ENCODE measurements at regions not wholly inside any gene's neighbourhood (a gene's known extent, or its start where the extent isn't known, plus 50 kb on each side); places are given as distances from the start of the nearest gene placed in this dataset.

- H3K36me3 ChIP-seq (replicated peaks): no peaks in the 10 kb centered on the region
- no peaks in the 10 kb centered on the region for H3K4me1 ChIP-seq
- DNase-seq (ENCODE audit: low spot score in 2 of 2): no peak
- no peak overlapping the region for H3K4me3 ChIP-seq
- H3K27me3 ChIP-seq (ENCODE audit: low read depth): no peaks in the 10 kb centered on the region
- in situ Hi-C loops (cut with MboI; ENCODE audit: low sequenced_read_pairs): no loop called here
- H3K9me3 ChIP-seq: no peaks in the 10 kb centered on the region
Measured at GRCh38 chr15:39054128-39054732, 489.6 kb upstream of the RASGRP1 start.

DNA sequence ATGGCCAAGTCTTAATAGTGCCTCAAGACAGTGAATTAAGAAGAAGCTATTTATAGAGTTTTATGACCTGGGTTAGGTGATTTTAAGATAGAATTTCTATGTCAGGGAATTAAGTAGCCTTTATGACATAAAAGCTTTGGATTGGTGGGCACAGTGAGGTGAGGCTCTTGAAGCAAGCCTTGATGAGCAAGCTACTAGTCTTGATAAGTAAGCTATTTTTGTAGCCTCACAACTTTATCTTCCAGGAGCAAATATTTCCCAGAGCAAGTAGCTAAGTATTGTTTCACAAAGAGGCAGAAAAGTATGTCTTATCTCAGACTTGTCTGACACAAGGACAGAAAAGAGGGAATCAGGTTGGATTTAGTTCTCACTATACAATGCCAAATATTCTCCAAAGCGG is 491.7 kb upstream of the RASGRP1 start:
- no peaks in the 10 kb centered on the region for H3K4me1 ChIP-seq
- no peak overlapping the region for H3K4me3 ChIP-seq
- H3K9me3 ChIP-seq: no peaks in the 10 kb centered on the region
- H3K27me3 ChIP-seq (ENCODE audit: low read depth): no peaks in the 10 kb centered on the region
- in situ Hi-C loops (cut with MboI; ENCODE audit: low sequenced_read_pairs): no loop called here
- no peak for DNase-seq (ENCODE audit: low spot score in 2 of 2)
- no peaks in the 10 kb centered on the region for H3K36me3 ChIP-seq (replicated peaks)

GRCh38 chr15:39058351-39059131 is 493.9 kb upstream of the RASGRP1 start:
- no peaks in the 10 kb centered on the region for H3K36me3 ChIP-seq (replicated peaks)
- no peaks in the 10 kb centered on the region for H3K9me3 ChIP-seq
- no peak for DNase-seq (ENCODE audit: low spot score in 2 of 2)
- in situ Hi-C loops (cut with MboI; ENCODE audit: low sequenced_read_pairs): no loop called here
- H3K4me3 ChIP-seq: no peak overlapping the region
- no peaks in the 10 kb centered on the region for H3K27me3 ChIP-seq (ENCODE audit: low read depth)
- no peaks in the 10 kb centered on the region for H3K4me1 ChIP-seq

DNA sequence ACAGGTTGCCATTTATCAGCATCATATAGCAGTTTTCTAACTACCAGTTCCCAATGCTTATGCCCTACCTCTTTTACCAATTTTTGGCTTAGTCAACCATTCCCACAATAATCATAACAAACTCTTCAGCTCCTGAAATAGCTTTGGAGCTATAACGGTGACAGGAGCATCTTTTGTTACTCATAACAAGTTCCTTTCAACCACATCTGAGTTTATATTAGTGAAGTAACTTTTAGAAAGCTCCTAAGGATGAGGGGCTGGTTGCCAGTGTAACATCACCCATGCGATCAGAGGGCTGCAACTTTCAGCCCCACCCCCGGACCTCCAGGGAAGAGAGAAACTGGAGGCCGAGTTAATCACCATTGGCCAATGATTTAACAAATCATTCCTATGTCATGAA is 495.3 kb upstream of the RASGRP1 start:
- no peak overlapping the region for H3K4me3 ChIP-seq
- in situ Hi-C loops (cut with MboI; ENCODE audit: low sequenced_read_pairs): no loop called here

DNA sequence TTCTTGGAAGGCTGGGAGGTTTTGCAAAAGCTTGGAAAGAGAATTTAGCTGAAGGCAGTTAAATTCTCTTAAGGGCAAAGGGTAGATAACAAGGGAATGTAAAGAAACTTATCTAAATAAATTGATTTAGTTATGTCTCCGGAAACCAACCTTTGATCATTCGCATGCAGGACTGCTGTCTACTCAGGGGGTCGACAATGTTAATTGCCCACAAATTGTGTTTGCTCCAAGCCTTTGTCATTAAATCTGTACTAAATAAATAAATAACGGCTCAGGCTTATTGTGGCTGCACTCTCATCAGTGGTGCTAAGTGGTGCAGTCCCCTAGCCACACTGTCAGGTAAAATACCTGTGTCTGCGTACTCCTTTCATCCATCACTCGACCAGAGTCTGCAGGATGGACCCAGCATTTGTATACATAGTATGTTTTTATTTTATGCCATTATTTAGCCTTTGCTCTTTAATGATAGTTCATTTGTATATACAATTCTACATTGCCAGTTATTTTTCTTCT is 497.4 kb upstream of the RASGRP1 start:
- in situ Hi-C loops (cut with MboI; ENCODE audit: low sequenced_read_pairs): no loop called here

More for the DNA sequence above, 495.3 kb upstream of the RASGRP1 start:
- H3K4me1 ChIP-seq: no peaks in the 10 kb centered on the region
- no peaks in the 10 kb centered on the region for H3K36me3 ChIP-seq (replicated peaks)
- no peak for DNase-seq (ENCODE audit: low spot score in 2 of 2)
- H3K27me3 ChIP-seq (ENCODE audit: low read depth): no peaks in the 10 kb centered on the region
- no peaks in the 10 kb centered on the region for H3K9me3 ChIP-seq

GRCh38 chr15:39066677-39067076 is 502.1 kb upstream of the RASGRP1 start:
- no peaks in the 10 kb centered on the region for H3K9me3 ChIP-seq
- H3K36me3 ChIP-seq (replicated peaks): no peaks in the 10 kb centered on the region
- H3K27me3 ChIP-seq (ENCODE audit: low read depth): no peaks in the 10 kb centered on the region
- no peaks in the 10 kb centered on the region for H3K4me1 ChIP-seq
- H3K4me3 ChIP-seq: no peak overlapping the region
- in situ Hi-C loops (cut with MboI; ENCODE audit: low sequenced_read_pairs): no loop called here
- no peak for DNase-seq (ENCODE audit: low spot score in 2 of 2)

More for the DNA sequence above, 497.4 kb upstream of the RASGRP1 start:
- Histone ChIP-seq H3K4me1 (no peaks in the 10 kb centered on the region), H3K27me3 (ENCODE audit: low read depth) (no peaks in the 10 kb centered on the region), H3K9me3 (no peaks in the 10 kb centered on the region), H3K4me3 (no peak overlapping the region), H3K36me3 (replicated peaks) (no peaks in the 10 kb centered on the region)
- no peak for DNase-seq (ENCODE audit: low spot score in 2 of 2)

DNA sequence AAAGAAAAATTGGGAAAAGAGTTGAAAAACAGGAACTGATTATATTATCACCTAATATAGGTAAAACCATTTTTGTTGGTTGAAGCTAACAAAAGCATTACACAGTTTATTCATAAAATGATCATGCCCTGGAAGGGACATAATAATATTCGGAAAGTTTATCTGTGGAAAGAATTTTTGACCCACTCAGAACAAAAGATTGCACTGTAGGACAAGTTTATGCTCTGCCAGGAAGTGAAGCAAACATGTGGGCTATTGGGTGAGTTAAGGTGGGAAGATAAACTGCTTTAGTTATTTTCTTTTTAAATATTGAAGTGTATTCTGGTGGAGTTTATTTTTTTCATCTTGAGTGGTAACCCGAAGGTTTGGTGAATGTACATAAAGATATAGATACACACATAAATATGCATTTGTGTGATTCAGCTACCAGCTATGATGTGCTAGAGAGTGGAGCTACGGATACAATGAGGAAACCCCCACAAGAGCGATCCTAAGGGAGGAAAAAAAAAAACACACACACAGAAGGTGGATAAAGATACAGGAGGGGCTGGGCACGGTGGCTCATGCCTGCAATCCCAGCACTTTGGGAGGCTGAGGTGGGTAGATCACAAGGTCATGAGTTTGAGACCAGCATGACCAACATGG is 506.4 kb upstream of the THBS1 start:
- no peaks in the 10 kb centered on the region for H3K9me3 ChIP-seq
- no peaks in the 10 kb centered on the region for H3K4me1 ChIP-seq
- in situ Hi-C loops (cut with MboI; ENCODE audit: low sequenced_read_pairs): no loop called here
- no peak overlapping the region for H3K4me3 ChIP-seq
- H3K27me3 ChIP-seq (ENCODE audit: low read depth): no peaks in the 10 kb centered on the region
- DNase-seq (ENCODE audit: low spot score in 2 of 2): no peak
- no peaks in the 10 kb centered on the region for H3K36me3 ChIP-seq (replicated peaks)

DNA sequence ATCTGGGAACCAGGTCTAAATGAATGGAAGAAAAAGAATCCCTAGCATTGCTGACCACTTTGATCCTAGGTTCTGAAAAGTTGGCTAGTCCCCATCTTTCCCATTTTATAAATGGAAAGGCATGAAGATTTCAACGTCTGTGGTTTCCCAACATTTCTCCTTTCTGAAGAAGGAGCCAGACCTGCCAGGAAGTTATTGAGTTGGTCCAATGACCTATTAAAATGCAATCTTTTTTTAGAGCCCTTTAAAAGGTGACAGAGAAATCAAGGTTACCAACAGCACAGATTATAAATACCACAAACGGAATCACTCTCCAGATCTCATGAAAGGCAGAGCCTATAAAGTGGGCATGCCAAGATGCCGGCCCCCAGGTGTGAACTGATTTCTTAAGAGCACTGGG is 505.6 kb upstream of the THBS1 start:
- no peak overlapping the region for H3K4me3 ChIP-seq
- DNase-seq (ENCODE audit: low spot score in 2 of 2): no peak
- no peaks in the 10 kb centered on the region for H3K27me3 ChIP-seq (ENCODE audit: low read depth)
- in situ Hi-C loops (cut with MboI; ENCODE audit: low sequenced_read_pairs): no loop called here
- no peaks in the 10 kb centered on the region for H3K9me3 ChIP-seq
- H3K36me3 ChIP-seq (replicated peaks): no peaks in the 10 kb centered on the region
- H3K4me1 ChIP-seq: no peaks in the 10 kb centered on the region

DNA sequence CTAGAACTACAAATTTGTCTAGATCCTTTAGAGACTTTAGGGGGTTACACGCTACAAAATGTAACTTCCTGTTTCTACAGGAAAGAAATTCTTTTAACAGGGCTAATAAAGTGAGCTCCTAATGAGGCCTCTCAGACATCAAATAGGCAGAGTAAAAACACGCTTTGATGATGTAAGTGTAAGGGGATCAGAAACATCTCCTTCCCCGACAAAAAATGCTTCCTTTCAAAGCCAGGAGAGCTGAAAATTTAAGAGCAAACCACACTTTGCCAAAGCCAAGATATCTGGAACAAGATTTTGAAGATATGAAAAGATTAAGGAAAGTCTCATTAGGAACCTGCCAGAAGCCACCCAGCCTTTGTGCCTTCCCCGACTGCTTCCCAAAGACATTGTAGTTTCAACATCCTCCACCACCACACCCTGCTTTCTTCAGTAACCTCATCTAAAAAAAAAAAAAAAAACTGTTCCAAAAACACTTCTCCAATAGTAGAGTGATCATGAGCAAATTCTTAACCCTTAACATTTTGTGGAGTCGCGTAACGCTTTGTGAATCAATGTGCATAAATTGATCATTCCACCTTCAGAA is 505.0 kb upstream of the THBS1 start:
- no peak overlapping the region for H3K4me3 ChIP-seq
- in situ Hi-C loops (cut with MboI; ENCODE audit: low sequenced_read_pairs): no loop called here
- no peaks in the 10 kb centered on the region for H3K9me3 ChIP-seq
- H3K4me1 ChIP-seq: no peaks in the 10 kb centered on the region
- no peaks in the 10 kb centered on the region for H3K27me3 ChIP-seq (ENCODE audit: low read depth)
- H3K36me3 ChIP-seq (replicated peaks): no peaks in the 10 kb centered on the region
- no peak for DNase-seq (ENCODE audit: low spot score in 2 of 2)

DNA sequence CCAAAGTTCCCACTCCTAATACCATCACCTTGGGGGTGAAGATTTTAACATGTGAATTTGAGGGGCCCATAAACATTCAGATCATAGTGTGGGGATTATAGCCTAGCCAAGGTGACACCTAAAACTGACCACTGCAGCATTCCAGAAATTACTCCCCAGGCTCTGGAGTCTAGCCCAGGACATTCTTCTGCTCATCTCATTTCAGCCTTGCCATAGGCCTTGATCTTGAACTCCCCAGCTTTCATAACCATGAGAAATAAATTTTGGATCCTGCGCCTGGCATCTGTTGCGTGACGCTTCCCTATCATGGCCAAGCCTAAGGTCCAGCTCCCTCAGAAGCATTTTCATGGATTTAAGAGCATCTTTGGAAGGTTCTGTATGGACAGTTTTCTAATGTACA is 502.9 kb upstream of the THBS1 start:
- in situ Hi-C loops (cut with MboI; ENCODE audit: low sequenced_read_pairs): no loop called here
- no peaks in the 10 kb centered on the region for H3K36me3 ChIP-seq (replicated peaks)

GRCh38 chr15:39079296-39079847 is 501.5 kb upstream of the THBS1 start:
- no peaks in the 10 kb centered on the region for H3K27me3 ChIP-seq (ENCODE audit: low read depth)
- DNase-seq (ENCODE audit: low spot score in 2 of 2): no peak
- H3K36me3 ChIP-seq (replicated peaks): no peaks in the 10 kb centered on the region
- no peak overlapping the region for H3K4me3 ChIP-seq
- H3K9me3 ChIP-seq: no peaks in the 10 kb centered on the region
- H3K4me1 ChIP-seq: no peaks in the 10 kb centered on the region
- in situ Hi-C loops (cut with MboI; ENCODE audit: low sequenced_read_pairs): no loop called here

More for the DNA sequence above, 502.9 kb upstream of the THBS1 start:
- Histone ChIP-seq H3K27me3 (ENCODE audit: low read depth) (no peaks in the 10 kb centered on the region), H3K9me3 (no peaks in the 10 kb centered on the region), H3K4me1 (no peaks in the 10 kb centered on the region), H3K4me3 (no peak overlapping the region)
- DNase-seq (ENCODE audit: low spot score in 2 of 2): no peak

DNA sequence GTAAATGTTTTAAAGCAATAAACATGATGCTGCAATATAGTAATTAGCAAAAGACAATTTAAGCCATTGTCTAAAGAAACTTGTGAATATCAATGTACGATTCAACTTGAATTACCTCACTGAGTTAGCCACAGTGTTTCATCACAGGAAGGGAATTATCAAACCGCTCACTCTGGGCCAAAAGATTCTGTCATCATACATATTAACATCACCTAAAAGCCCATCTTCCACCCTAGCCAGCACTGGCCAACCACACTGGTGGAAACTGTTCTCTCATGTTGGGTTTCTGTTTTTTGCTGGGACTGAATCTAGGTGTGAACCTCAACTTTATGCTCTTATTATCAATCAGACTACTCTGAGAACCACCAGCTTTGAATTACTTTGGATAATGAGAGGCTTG is 497.7 kb upstream of the THBS1 start:
- Histone ChIP-seq H3K9me3 (no peaks in the 10 kb centered on the region), H3K36me3 (replicated peaks) (no peaks in the 10 kb centered on the region), H3K4me1 (no peaks in the 10 kb centered on the region), H3K4me3 (no peak overlapping the region), H3K27me3 (ENCODE audit: low read depth) (no peaks in the 10 kb centered on the region)
- DNase-seq (ENCODE audit: low spot score in 2 of 2): no peak
- in situ Hi-C loops (cut with MboI; ENCODE audit: low sequenced_read_pairs): no loop called here

DNA sequence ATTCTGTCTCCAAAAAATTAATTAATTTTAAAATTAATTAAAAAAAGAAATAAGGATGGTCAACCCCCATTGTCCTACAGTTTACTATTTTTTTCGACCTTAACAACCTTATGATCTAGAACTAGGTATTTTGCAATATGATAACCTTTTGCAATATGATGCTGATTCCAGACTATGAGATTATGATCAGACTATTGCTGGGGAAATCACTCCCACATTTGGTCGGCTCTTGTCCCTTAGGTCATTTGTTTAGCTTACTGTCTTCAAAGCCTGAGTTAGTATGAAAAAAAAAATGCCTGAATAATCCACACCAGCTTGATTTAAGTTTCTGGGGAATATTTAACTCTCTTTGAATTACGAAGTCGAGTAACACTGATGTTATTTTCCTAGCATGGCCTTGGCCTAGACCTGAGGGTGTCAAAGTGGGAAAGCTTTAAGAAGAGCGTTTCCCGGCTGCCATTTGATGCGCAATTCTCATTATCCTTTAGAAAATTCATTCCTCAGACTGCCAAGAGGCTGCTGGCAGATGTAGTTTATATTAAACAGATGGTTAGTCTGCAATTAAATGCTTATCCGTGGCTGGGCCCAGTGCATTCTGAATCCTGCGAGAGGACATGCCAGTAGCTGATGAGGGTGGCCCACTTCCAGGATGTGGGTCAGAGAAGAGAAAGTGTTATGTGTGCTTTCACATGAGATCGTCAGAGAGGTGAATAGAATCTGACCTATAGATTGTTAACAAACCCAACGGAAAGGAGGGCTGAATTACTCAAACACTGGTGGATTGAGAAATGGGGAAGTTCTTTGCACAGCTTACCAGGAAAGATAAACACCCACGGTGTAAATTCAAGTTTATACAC is 496.0 kb upstream of the THBS1 start:
- Histone ChIP-seq H3K4me1 (no peaks in the 10 kb centered on the region), H3K36me3 (replicated peaks) (no peaks in the 10 kb centered on the region), H3K27me3 (ENCODE audit: low read depth) (no peaks in the 10 kb centered on the region), H3K9me3 (no peaks in the 10 kb centered on the region), H3K4me3 (no peak overlapping the region)
- in situ Hi-C loops (cut with MboI; ENCODE audit: low sequenced_read_pairs): no loop called here
- no peak for DNase-seq (ENCODE audit: low spot score in 2 of 2)

Measured in HAP-1 (cell line).